Esophagus squamous epithelium (tissue), 5 donors: ENCODE measurements at regions not wholly inside any gene's neighbourhood (a gene's known extent, or its start where the extent isn't known, plus 50 kb on each side); places are given as distances from the start of the nearest gene placed in this dataset.

ENCODE experiments used
- DNase-seq: peaks from one replicate; lab custom pipeline; 2025; lab: John Stamatoyannopoulos, UW
- H3K27ac ChIP-seq, 4 donors: fragments of 200-600 bp; sonication (generic); one replicate each; pipeline ENCODE4 v1.5.1; 2016 to 2019; ENCODE audit warnings: mild to moderate bottlenecking in 1 of 4
- H3K27me3 ChIP-seq, 4 donors: fragments of 200-600 bp; sonication (generic); 1 replicate in 3 of 4; 2 replicates in 1 of 4; pipeline versions ENCODE4 v1.5.1 to v1.6.0; 2017 to 2021; ENCODE audit warnings: antibody characterized with exemption in 1 of 4
- H3K36me3 ChIP-seq, 3 donors: fragments of 200-600 bp; sonication (generic); one replicate each; pipeline ENCODE4 v1.5.1; 2016 to 2019
- H3K4me1 ChIP-seq, 3 donors: fragments of 200-600 bp; sonication (generic); one replicate each; pipeline ENCODE4 v1.5.1; 2017 to 2019
- H3K4me3 ChIP-seq, 4 donors: fragments of 200-600 bp; sonication (generic); 1 replicate in 3 of 4; 2 replicates in 1 of 4; pipeline ENCODE4 v1.5.1; 2016 to 2019; ENCODE audit warnings: mild to moderate bottlenecking in 2 of 4, moderate library complexity in 1 of 4
- H3K9me3 ChIP-seq, 3 donors: fragments of 200-600 bp; sonication (generic); one replicate each; pipeline ENCODE4 v1.5.1; 2016 to 2019
- CTCF ChIP-seq, 6 experiments: fragments of 450-650 bp in 4 of 6; fragments of 200-600 bp in 2 of 6; sonication (generic) in 2 of 6; IDR thresholded peaks; one replicate each; pipeline ENCODE4 v1.5.1; 2016 to 2019; ENCODE audit warnings: antibody characterized with exemption in 6 of 6, mild to moderate bottlenecking in 4 of 6, moderate library complexity in 4 of 6
- POLR2A ChIP-seq, 4 donors: fragments of 450-650 bp; IDR thresholded peaks; one replicate each; pipeline ENCODE4 v1.6.1; 2017; ENCODE audit warnings: antibody characterized with exemption in 4 of 4, mild to moderate bottlenecking in 4 of 4, moderate library complexity in 3 of 4
- WGBS, 2 donors: methylation state at CpG; one replicate each; pipeline ENCODE4 v1.1.5; 2018; 5-methylcytosine and 5-hydroxymethylcytosine counted together
- intact Hi-C: fragments of 100-400 bp; cut with DNase I; formaldehyde crosslinking; loops from one replicate; pipeline ENCODE4 v1.15.0; 2022
- donor health status: DM: yes; HTN: yes; CAD: no.

DNA sequence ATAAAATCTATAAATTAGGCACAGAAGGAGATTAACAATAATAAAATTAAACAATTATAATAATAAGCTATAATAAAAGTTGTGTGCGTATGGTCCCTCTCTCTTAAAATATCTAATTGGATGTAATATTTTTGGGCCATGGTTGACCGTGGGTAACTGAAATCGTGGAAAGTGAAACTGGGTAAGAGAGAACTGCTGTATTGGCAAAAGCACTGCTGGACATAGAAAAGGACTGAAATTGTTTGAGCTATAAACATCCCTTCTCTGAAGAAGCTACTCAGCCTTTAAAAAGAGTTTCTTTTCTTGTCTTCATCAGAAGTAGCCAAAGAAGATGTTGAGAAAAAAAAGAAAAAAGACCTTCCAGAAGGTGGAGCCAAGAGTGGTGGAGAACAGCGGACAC is 379.4 kb downstream of the ZNF521 start:
- no peak overlapping the region for H3K4me3 ChIP-seq
- DNase-seq, result no peak
- no peaks in the 10 kb centered on the region for H3K9me3 ChIP-seq
- WGBS, 2 donors, result 84 to 89% methylated on average over 4 of the region's 4 CpGs
- no peaks in the 10 kb centered on the region for H3K4me1 ChIP-seq
- no peaks in the 10 kb centered on the region for H3K27me3 ChIP-seq
- intact Hi-C loops, result no loop called here
- no peak for TF ChIP-seq POLR2A (IDR thresholded peaks at IDR 0.05)
- no peak for TF ChIP-seq CTCF (IDR thresholded peaks at IDR 0.05)
- no peak overlapping the region for H3K27ac ChIP-seq
- H3K36me3 ChIP-seq, result no peaks in the 10 kb centered on the region

DNA sequence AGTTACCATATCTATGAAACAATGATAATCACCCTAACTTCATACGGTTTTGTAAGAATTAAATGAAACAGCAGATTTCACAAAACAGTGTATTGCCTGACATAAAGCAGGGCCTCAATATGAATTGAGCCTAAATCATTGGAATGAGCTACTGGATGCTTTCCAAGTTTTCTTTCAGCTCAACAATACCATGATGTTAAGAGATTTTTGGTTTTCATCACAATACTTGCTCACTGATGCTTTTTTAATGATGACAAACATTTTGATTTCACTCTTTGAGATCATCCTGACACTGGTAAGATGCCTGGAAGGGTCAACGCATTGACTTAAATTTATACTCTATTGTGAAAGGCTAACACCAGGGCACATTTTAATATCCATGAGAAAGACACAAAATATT is 377.5 kb downstream of the ZNF521 start:
- intact Hi-C loops, result no loop called here
- no peaks in the 10 kb centered on the region for H3K9me3 ChIP-seq
- no peak for DNase-seq
- 71 to 74% methylated on average over 2 of the region's 2 CpGs for WGBS, 2 donors
- no peaks in the 10 kb centered on the region for H3K36me3 ChIP-seq
- H3K4me3 ChIP-seq, result no peak overlapping the region
- H3K27ac ChIP-seq, result no peak overlapping the region
- no peak for TF ChIP-seq CTCF (IDR thresholded peaks at IDR 0.05)
- no peak for TF ChIP-seq POLR2A (IDR thresholded peaks at IDR 0.05)
- H3K27me3 ChIP-seq, result no peaks in the 10 kb centered on the region
- no peaks in the 10 kb centered on the region for H3K4me1 ChIP-seq

GRCh38 chr18:24975496-24976372 is 376.2 kb downstream of the ZNF521 start:
- TF ChIP-seq POLR2A (IDR thresholded peaks at IDR 0.05) (no peak), CTCF (IDR thresholded peaks at IDR 0.05) (no peak)
- intact Hi-C loops, result no loop called here
- Histone ChIP-seq H3K36me3 (no peaks in the 10 kb centered on the region), H3K27me3 (no peaks in the 10 kb centered on the region), H3K4me1 (no peaks in the 10 kb centered on the region), H3K27ac (no peak overlapping the region), H3K4me3 (no peak overlapping the region), H3K9me3 (no peaks in the 10 kb centered on the region)
- DNase-seq, result no peak
- WGBS, 2 donors, result 84 to 86% methylated on average over 6 of the region's 6 CpGs

- H3K9me3 ChIP-seq, result no peaks in the 10 kb centered on the region
- H3K36me3 ChIP-seq, result no peaks in the 10 kb centered on the region
- no peaks in the 10 kb centered on the region for H3K27me3 ChIP-seq
- WGBS, 2 donors, result 36 to 45% methylated on average over 4 of the region's 4 CpGs
- TF ChIP-seq POLR2A (IDR thresholded peaks at IDR 0.05) (no peak), CTCF (IDR thresholded peaks at IDR 0.05) (no peak)
- intact Hi-C loops, result no loop called here
- no peaks in the 10 kb centered on the region for H3K4me1 ChIP-seq
- no peak overlapping the region for H3K4me3 ChIP-seq
- no peak for DNase-seq
- H3K27ac ChIP-seq, result no peak overlapping the region
Observed at GRCh38 chr18:24976502-24976901, 375.5 kb downstream of the ZNF521 start.

GRCh38 chr18:24979235-24979634 is 372.7 kb downstream of the ZNF521 start:
- H3K36me3 ChIP-seq, result no peaks in the 10 kb centered on the region
- TF ChIP-seq CTCF (IDR thresholded peaks at IDR 0.05) (no peak), POLR2A (IDR thresholded peaks at IDR 0.05) (no peak)
- H3K9me3 ChIP-seq, result no peaks in the 10 kb centered on the region
- H3K27me3 ChIP-seq, result no peaks in the 10 kb centered on the region
- intact Hi-C loops, result no loop called here
- DNase-seq, result no peak
- no peak overlapping the region for H3K4me3 ChIP-seq
- no peak overlapping the region for H3K27ac ChIP-seq
- no peaks in the 10 kb centered on the region for H3K4me1 ChIP-seq
- 57 to 74% methylated on average over 3 to 4 of the region's 4 CpGs for WGBS, 2 donors
